Naive thymus-derived CD8-positive, alpha-beta T cell (primary cell): ENCODE measurements at regions not wholly inside any gene's neighbourhood (a gene's known extent, or its start where the extent isn't known, plus 50 kb on each side); places are given as distances from the start of the nearest gene placed in this dataset.

Source experiments
- ATAC-seq, 2 donors: fragments of 150-1000 bp; cut with Tn5 transposase in 1 of 2; sonication (Bioruptor Pico), chemical (Tn5 transposase) in 1 of 2; 1 replicate in 1 of 2; 2 replicates in 1 of 2; pipeline ENCODE4 v1.10.0; 2021; ENCODE audit warnings: mild to moderate bottlenecking in 2 of 2, moderate library complexity in 2 of 2
- POLR2A ChIA-PET: fragments of 350-600 bp; sonication (Branson Sonifier 250); formaldehyde crosslinking; loops from one replicate; lab custom pipeline; 2021; ENCODE audit warnings: antibody characterized with exemption; lab: Charles Lee
- DNase-seq, 10 donors: peaks; one replicate each; pipeline versions ENCODE4 v3.0.0 to v3.0.0-alpha.2; 2020 to 2022
- H3K27ac Mint-ChIP-seq, 10 donors: one replicate each; pipeline ENCODE4 v1.8.0; 2020 to 2022; ENCODE audit warnings: mild to moderate bottlenecking in 10 of 10, mixed read lengths in 10 of 10, moderate library complexity in 4 of 10, inconsistent platforms in 1 of 10
- H3K27me3 Mint-ChIP-seq, 5 donors: one replicate each; pipeline ENCODE4 v1.8.0; 2021 to 2022; ENCODE audit warnings: mixed read lengths in 5 of 5
- H3K36me3 Mint-ChIP-seq, 3 donors: one replicate each; pipeline ENCODE4 v1.8.0; 2020 to 2022; ENCODE audit warnings: mixed read lengths in 3 of 3, mild to moderate bottlenecking in 2 of 3, inconsistent platforms in 1 of 3
- H3K4me1 Mint-ChIP-seq, 4 donors: one replicate each; pipeline ENCODE4 v1.8.0; 2021 to 2022; ENCODE audit warnings: mixed read lengths in 4 of 4
- H3K4me3 Mint-ChIP-seq, 10 donors: one replicate each; pipeline ENCODE4 v1.8.0; 2020 to 2022; ENCODE audit warnings: mild to moderate bottlenecking in 10 of 10, mixed read lengths in 10 of 10, moderate library complexity in 6 of 10, inconsistent platforms in 1 of 10
- H3K9me3 Mint-ChIP-seq, 9 donors: one replicate each; pipeline ENCODE4 v1.8.0; 2020 to 2022; ENCODE audit warnings: mixed read lengths in 9 of 9, mild to moderate bottlenecking in 3 of 9, inconsistent platforms in 1 of 9, moderate library complexity in 1 of 9

- Mint-ChIP-seq H3K4me3 (no peak overlapping the region), H3K27me3 (peaks cover 7 to 53% (median 24%) of the 10 kb centered on the region in 5 donors), H3K4me1 (no peaks in the 10 kb centered on the region), H3K9me3 (peaks cover 0 to 5% (median 0%) of the 10 kb centered on the region in 9 donors), H3K36me3 (peaks cover 0 to 5% (median 0%) of the 10 kb centered on the region in 3 donors), H3K27ac (no peak overlapping the region)
- ATAC-seq (no peak), DNase-seq (no peak)
- POLR2A ChIA-PET = no interaction called here
Measured at GRCh38 chr20:56308036-56308435, 50.7 kb upstream of the FAM210B start.
